HG03108 (cell line): ENCODE measurements at regions not wholly inside any gene's neighbourhood (a gene's known extent, or its start where the extent isn't known, plus 50 kb on each side); places are given as distances from the start of the nearest gene placed in this dataset.
"Not testable (repeated sequence)": the region's sequence is repeated elsewhere in the genome, so short reads cannot be mapped to it uniquely, and the experiment has no call there.

ENCODE experiments used
- ATAC-seq: cut with Tn5 transposase; IDR thresholded peaks from one replicate; pipeline ENCODE4 v1.9.1; 2021; ENCODE audit warnings: moderate library complexity; ENCODE audit not compliant: unreplicated experiment

GRCh38 chr6:40849546-40849945 lies 189.5 kb downstream of the UNC5CL start:
- ATAC-seq = no peak

GRCh38 chr6:40848868-40849514 lies 190.0 kb downstream of the UNC5CL start:
- ATAC-seq = no peak

- no peak for ATAC-seq
Observed at GRCh38 chr6:40848038-40848437, 191.0 kb downstream of the UNC5CL start.

GRCh38 chr6:40845553-40845952 lies 193.5 kb downstream of the UNC5CL start:
- no peak for ATAC-seq

- no peak for ATAC-seq
Observed at GRCh38 chr6:40844246-40844645, 194.8 kb downstream of the UNC5CL start.

GRCh38 chr6:40841721-40842120 lies 197.3 kb downstream of the UNC5CL start:
- no peak for ATAC-seq

GRCh38 chr6:40832691-40833090 lies 206.3 kb downstream of the UNC5CL start:
- ATAC-seq = no peak

GRCh38 chr6:40831381-40831780 lies 207.6 kb downstream of the UNC5CL start:
- no peak for ATAC-seq

GRCh38 chr6:40825102-40825501 lies 213.9 kb downstream of the UNC5CL start:
- no peak for ATAC-seq

GRCh38 chr6:40823917-40824891 lies 214.8 kb downstream of the UNC5CL start:
- not testable (repeated sequence) for ATAC-seq

- ATAC-seq = no peak
Observed at GRCh38 chr6:40822619-40823018, 216.4 kb downstream of the UNC5CL start.

GRCh38 chr6:40819182-40819834 lies 219.7 kb downstream of the UNC5CL start:
- ATAC-seq = no peak

- no peak for ATAC-seq
Observed at GRCh38 chr6:40817369-40817768, 221.7 kb downstream of the UNC5CL start.

GRCh38 chr6:40816601-40817000 lies 222.4 kb downstream of the UNC5CL start:
- ATAC-seq = no peak

- no peak for ATAC-seq
Observed at GRCh38 chr6:40815731-40816130, 223.3 kb downstream of the UNC5CL start.

- no peak for ATAC-seq
Observed at GRCh38 chr6:40810171-40810570, 223.0 kb upstream of the LRFN2 start.

GRCh38 chr6:40809627-40810026 lies 222.5 kb upstream of the LRFN2 start:
- no peak for ATAC-seq

GRCh38 chr6:40807484-40807883 lies 220.3 kb upstream of the LRFN2 start:
- ATAC-seq = no peak

- no peak for ATAC-seq
Observed at GRCh38 chr6:40806256-40806864, 219.2 kb upstream of the LRFN2 start.

GRCh38 chr6:40805336-40805735 lies 218.2 kb upstream of the LRFN2 start:
- ATAC-seq = no peak

GRCh38 chr6:40804905-40805304 lies 217.7 kb upstream of the LRFN2 start:
- no peak for ATAC-seq
